IPS-15b (cell line): ENCODE measurements at regions not wholly inside any gene's neighbourhood (a gene's known extent, or its start where the extent isn't known, plus 50 kb on each side); places are given as distances from the start of the nearest gene placed in this dataset.
A peak's percentile ranks its signal among the peaks of the same experiment; 100 is the strongest.

Source experiments
- H3K27me3 ChIP-seq: one replicate; pipeline ENCODE4 v1.6.1; 2013; ENCODE audit warnings: low read length; ENCODE audit not compliant: control insufficient read depth, insufficient read depth
- H3K36me3 ChIP-seq: one replicate; pipeline ENCODE4 v1.6.1; 2013; ENCODE audit warnings: low read length; ENCODE audit not compliant: control insufficient read depth, insufficient read depth
- H3K4me1 ChIP-seq: one replicate; pipeline ENCODE4 v1.6.1; 2013; ENCODE audit warnings: mild to moderate bottlenecking, low read length; ENCODE audit not compliant: control insufficient read depth, insufficient read depth
- H3K4me3 ChIP-seq: one replicate; pipeline ENCODE4 v1.5.1; 2013; ENCODE audit warnings: low read depth, low read length
- H3K9ac ChIP-seq: one replicate; pipeline ENCODE4 v1.6.1; 2013; ENCODE audit warnings: low read depth, mild to moderate bottlenecking, low read length
- H3K9me3 ChIP-seq: one replicate; pipeline ENCODE4 v1.6.1; 2013; ENCODE audit warnings: mild to moderate bottlenecking, low read length; ENCODE audit not compliant: control insufficient read depth, insufficient read depth

DNA sequence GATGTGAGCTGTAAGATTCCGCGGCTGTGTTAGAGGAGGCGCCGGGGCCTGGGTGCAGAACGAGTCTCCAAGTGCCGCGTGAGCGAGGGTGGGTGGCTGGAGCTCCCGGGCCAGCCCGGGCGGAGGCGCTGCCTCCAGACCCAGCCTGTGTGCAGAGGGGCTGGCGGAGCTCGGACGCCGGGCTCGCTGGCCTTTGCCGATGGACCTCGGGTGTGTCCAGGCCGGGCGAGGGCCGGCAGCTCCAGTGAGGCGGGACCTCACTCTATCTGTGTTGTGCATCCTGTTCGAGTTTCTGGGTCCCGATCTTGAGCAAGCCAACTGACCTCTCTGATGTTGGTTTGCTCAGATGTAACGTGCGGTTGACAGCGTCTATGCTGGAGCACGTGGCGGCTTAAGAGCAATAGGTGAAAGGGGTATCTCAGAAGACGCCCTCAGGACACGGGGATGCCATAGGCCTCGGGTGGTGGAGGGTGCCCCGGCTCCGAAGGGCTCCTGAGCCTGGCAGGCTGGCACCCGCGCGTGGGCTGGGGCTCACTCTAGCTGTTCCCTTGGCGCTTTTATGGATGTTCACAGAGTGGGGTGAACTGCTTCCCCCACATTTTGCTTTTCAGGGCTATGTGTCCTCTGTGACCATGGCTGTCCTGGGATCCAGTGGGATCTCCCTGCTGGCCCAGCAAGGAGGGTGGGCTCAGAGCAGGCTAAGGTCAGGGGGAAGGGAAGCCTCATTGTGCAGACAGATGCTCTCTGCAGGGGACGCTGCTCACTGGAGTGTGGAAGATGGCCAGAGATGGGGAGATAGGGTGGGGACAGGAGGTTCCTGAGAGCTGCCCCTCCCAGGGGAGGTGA lies 69.8 kb downstream of the MRPL36 start:
- Histone ChIP-seq H3K9me3 (no peaks in the 10 kb centered on the region), H3K27me3 (peaks cover 2% of the 10 kb centered on the region), H3K36me3 (no peaks in the 10 kb centered on the region), H3K4me3 (no peak overlapping the region), H3K9ac (no peak overlapping the region), H3K4me1 (no peaks in the 10 kb centered on the region)

DNA sequence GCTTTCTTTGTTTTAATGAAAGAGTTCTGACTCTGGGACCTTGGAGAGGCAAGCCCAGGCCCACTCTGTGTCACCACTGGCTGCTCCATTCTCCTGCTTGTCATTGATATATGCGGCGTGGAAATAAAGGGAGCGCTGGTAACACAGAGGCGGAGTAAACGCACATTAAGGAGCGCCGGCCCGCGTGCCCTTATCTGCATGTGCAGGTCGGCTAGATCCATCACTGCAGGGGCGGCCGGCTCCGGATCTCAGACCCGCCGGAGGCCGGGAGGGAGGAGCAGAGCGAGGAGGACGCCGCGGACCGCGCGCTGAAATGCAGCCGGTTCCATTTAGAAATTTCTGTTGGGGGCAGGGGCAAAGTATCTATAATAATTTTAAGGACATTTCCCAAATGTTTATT lies 70.8 kb downstream of the MRPL36 start:
- Histone ChIP-seq H3K4me1 (no peaks in the 10 kb centered on the region), H3K9ac (no peak overlapping the region), H3K36me3 (no peaks in the 10 kb centered on the region), H3K4me3 (no peak overlapping the region), H3K27me3 (peaks cover 5% of the 10 kb centered on the region), H3K9me3 (no peaks in the 10 kb centered on the region)

DNA sequence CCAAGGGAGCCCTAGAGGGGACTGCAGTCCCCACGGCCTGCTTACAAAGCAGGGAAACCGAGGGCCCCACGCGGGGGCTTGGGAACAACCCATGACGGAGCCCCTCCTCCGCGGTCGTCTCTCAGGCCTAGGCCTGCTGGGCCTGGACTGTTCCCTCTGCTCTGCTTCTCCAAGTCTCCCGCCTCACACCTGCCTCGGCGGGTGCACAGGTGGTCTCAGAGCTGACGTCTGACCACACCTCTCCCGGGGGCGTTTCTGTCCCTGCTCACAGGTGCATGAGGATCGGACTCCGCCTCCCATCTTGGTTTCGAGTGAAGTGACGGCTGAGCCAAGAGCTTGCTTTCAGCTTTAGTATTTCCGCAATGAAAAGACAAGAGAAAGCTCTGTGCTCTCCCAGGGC lies 72.1 kb downstream of the MRPL36 start:
- Histone ChIP-seq H3K36me3 (no peaks in the 10 kb centered on the region), H3K4me1 (no peaks in the 10 kb centered on the region), H3K27me3 (peaks cover 5% of the 10 kb centered on the region), H3K4me3 (no peak overlapping the region), H3K9ac (no peak overlapping the region), H3K9me3 (no peaks in the 10 kb centered on the region)

DNA sequence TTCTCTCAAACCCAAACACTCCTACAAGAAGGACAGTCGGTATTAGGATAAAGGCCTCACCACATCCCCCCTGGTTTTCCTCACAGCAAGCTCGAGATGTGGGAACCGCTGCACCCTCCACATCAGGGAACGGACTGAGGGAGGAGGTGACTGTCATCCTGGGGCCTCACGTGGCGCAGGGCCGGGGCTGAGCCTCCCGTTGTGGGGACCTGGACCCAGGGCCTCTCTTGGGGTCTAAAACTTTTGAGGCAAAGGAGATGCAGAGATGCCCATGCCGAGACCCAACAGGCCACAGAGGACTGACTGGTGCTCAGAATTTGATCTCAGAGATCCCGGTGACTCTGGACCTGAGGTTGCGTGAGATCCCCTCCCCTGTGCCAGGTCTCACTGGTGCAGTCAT lies 72.7 kb downstream of the MRPL36 start:
- Histone ChIP-seq H3K36me3 (no peaks in the 10 kb centered on the region), H3K9me3 (no peaks in the 10 kb centered on the region), H3K27me3 (peaks cover 5% of the 10 kb centered on the region), H3K9ac (no peak overlapping the region), H3K4me3 (no peak overlapping the region), H3K4me1 (no peaks in the 10 kb centered on the region)

DNA sequence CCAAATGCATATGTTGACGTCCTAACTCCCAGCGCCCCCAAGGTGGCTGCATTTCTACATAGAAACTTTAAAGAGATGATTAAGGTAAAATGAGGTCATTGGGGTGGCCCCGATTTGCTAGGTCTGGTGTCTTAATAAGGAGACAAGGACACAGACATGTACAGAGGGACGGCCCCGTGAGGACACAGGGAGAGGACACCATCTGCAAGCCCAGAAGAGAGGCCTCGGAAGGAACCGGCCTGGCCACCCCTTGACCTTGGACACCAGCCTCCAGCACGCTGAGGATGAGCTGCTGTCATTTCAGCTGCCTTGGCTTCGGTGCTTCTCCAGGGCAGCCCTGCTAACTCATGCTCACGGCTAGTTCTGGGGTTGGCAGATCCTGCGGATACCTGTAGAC lies 73.2 kb downstream of the MRPL36 start:
- Histone ChIP-seq H3K27me3 (peaks cover 5% of the 10 kb centered on the region), H3K9ac (no peak overlapping the region), H3K36me3 (no peaks in the 10 kb centered on the region), H3K4me3 (no peak overlapping the region), H3K9me3 (no peaks in the 10 kb centered on the region), H3K4me1 (no peaks in the 10 kb centered on the region)

DNA sequence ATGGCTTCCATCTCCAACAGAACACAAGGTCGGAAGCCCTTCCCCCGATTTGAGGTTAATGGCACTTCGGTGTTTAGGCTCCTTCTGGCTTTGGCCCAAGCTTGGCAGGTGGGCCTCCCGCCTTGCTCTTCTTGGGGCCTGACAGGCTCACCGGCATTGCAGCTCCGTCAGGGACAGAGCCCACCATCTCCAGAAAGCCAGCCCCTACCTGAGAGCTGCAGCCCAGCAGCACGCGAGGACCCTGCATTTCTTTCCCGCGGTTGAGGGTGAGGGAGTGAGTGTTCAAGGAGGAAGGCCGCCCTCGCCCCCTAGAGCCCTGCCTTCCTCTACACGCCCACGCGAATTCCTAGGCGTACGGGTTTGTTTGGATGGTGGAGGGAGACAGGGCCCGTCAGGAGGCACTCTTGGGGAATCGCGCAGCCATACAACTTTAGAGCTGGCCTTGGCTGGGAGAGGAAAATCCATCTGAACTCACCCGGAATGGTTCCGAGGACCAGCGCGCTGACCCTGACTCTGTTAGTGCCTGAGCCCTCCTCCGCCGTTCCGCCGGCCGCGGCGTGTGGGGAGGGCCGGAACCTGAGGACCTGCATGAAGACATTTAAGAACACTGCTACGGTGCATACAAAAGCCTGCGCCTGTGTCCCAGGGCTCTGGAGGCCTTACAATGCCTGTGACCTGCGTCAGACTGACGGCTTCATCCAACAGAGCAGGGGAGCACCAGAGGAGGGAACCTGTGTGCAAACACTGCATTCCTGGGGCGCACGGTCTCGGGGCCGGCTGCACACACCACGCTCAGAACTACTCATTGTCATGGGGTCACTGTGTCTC lies 73.8 kb downstream of the MRPL36 start:
- no peaks in the 10 kb centered on the region for H3K36me3 ChIP-seq

DNA sequence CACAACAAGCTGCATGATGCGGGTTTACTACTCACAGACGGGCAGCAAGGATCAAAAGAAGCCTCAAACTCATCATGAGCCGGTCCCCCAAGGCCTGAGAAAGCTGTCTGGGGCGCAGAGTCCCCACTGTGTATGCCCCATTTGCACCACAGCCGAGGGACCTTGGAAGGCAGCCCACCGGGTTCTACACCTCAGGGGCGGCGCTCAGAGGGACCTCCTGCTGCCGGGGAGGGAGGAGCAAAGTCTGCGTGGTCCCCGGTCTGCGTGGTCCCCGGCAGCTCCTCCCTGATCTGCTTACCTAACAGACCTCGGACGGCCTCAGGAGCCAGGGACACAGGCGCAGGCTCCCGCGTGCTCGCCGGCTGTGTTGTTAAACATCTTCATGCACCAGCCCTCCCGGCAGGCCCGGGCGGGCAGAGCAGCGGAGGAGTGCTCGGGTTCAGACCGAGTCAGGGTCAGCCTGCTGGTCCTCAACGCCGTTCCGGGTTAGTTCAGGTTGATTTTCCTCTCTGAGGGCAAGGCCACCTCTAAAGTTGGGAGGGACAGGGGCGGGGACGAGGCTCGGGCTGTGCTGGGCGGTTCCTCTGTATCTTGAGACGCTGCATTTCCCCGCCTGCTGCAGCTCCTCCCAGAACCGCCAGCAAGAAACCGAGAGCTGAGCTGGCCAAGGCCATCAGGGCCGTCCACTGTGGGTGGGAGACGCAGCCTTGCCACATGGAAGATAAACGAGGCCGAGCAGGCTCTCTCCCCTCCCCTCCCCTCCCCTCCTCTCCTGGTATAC lies 74.6 kb downstream of the MRPL36 start:
- Histone ChIP-seq H3K9ac (no peak overlapping the region), H3K9me3 (no peaks in the 10 kb centered on the region), H3K27me3 (peaks cover 5% of the 10 kb centered on the region), H3K4me1 (no peaks in the 10 kb centered on the region), H3K36me3 (no peaks in the 10 kb centered on the region), H3K4me3 (peak overlapping the region; percentile 32)

More for the DNA sequence above, 73.8 kb downstream of the MRPL36 start:
- Histone ChIP-seq H3K27me3 (peaks cover 5% of the 10 kb centered on the region), H3K4me1 (no peaks in the 10 kb centered on the region), H3K9ac (no peak overlapping the region), H3K9me3 (no peaks in the 10 kb centered on the region), H3K4me3 (peak overlapping the region; percentile 19)

DNA sequence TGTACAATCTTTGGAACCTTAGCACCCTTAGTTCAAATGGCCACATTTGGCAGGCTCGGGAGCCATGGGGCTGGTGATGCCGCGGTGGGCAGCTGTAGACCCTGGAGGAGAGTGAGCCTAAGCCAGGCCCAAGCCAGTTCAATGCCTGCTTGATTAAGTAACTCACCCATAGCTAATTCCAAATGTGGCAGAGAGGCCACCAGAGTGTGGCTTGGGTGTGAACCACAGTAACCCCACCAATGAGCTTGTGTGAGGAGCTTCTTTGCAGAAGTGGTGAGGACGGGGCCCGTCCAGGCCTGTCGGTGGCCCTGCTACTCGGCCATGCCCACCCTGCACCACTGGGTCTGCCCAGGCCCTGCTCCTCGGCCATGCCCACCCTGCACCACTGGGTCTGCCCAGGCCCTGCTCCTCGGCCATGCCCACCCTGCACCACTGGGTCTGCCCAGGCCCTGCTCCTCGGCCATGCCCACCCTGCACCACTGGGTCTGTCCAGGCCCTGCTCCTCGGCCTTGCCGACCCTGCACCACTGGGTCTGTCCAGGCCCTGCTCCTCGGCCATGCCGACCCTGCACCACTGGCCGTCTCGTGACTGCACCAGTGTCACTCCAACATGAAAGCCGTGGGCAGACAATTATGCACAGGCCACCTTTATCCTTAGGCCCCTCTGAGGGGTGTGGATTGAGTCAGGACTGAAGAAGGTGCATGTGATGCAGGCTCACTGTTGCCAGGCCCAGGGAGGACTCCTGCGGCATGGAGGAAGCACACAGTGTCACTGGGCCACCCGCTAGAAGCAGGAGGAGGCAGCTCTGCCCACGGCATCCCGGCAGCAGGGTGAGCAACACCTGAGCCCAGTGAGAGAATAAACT lies 75.4 kb downstream of the MRPL36 start:
- Histone ChIP-seq H3K36me3 (no peaks in the 10 kb centered on the region), H3K9ac (no peak overlapping the region), H3K27me3 (peaks cover 5% of the 10 kb centered on the region), H3K9me3 (peaks cover 3% of the 10 kb centered on the region), H3K4me1 (no peaks in the 10 kb centered on the region), H3K4me3 (no peak overlapping the region)

DNA sequence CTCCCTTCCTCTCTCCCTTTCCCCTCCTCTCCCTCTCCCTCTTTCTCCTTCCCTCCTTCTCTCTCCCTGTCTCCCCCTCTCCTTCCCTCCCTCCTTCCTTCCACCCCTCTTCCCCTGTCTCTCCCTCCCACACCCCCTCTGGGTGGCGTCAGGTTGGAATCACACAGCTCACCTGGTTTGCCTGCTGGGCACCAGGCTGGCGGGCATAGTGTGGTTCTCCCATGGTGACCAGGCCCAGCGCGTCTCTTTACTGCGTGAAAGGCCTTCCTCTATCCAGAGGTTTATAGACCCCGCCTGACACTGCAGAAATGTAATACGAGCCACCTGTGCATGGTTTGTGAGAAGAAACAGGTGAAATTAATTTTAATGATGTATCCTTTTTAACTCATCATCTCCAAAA lies 76.2 kb downstream of the MRPL36 start:
- no peak overlapping the region for H3K9ac ChIP-seq
- H3K27me3 ChIP-seq: peaks cover 5% of the 10 kb centered on the region
- peaks cover 6% of the 10 kb centered on the region for H3K9me3 ChIP-seq
- H3K36me3 ChIP-seq: no peaks in the 10 kb centered on the region
- no peaks in the 10 kb centered on the region for H3K4me1 ChIP-seq
- no peak overlapping the region for H3K4me3 ChIP-seq

DNA sequence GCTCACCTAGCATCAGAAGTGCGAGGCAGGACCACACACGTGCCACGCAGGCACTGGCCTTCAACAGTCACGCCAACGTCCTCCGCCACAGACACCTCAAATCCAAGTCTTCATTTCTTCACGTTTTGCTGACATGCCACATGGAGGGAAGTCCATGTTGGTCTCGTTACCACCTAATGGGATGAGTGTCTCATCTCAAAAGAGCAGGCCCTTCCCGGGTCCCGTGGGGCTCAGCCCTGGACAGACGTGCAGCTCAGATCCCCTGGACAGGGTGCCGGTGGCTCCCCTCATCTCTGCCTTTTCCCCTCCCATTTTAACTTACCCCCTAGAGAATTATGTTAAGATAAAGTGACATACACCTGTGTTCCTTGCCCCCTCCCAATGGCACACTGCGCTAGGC lies 76.8 kb downstream of the MRPL36 start:
- Histone ChIP-seq H3K9ac (no peak overlapping the region), H3K9me3 (peaks cover 6% of the 10 kb centered on the region), H3K4me1 (no peaks in the 10 kb centered on the region), H3K36me3 (no peaks in the 10 kb centered on the region), H3K27me3 (peaks cover 5% of the 10 kb centered on the region), H3K4me3 (no peak overlapping the region)
